Erythroblast (primary cell): ENCODE measurements at regions not wholly inside any gene's neighbourhood (a gene's known extent, or its start where the extent isn't known, plus 50 kb on each side); places are given as distances from the start of the nearest gene placed in this dataset.
"Not testable (repeated sequence)": the region's sequence is repeated elsewhere in the genome, so short reads cannot be mapped to it uniquely, and the experiment has no call there.

Experiments used
- DNase-seq, 2 experiments: peaks; one replicate each; lab custom pipeline; 2025; lab: John Stamatoyannopoulos, UW
- GATA1 ChIP-seq: IDR thresholded peaks from 2 replicates; pipeline ENCODE4 v1.6.1; 2011; ENCODE audit warnings: low read depth, mild to moderate bottlenecking, control low read depth, low read length, moderate library complexity
- POLR2A ChIP-seq: IDR thresholded peaks from 2 replicates; pipeline ENCODE4 v1.6.1; 2011; ENCODE audit warnings: mild to moderate bottlenecking, low read length

GRCh38 chr2:193841384-193842150 is 1646.8 kb upstream of the TMEFF2 start:
- no peak for DNase-seq

GRCh38 chr2:193837111-193837738 is 1642.5 kb upstream of the TMEFF2 start:
- DNase-seq = peak in 1 of 2 experiments; percentile 44
- no peak for TF ChIP-seq GATA1
- TF ChIP-seq POLR2A = no peak

More at GRCh38 chr2:193841384-193842150, 1646.8 kb upstream of the TMEFF2 start:
- TF ChIP-seq POLR2A (no peak), GATA1 (no peak)

GRCh38 chr2:193836424-193837006 is 1641.8 kb upstream of the TMEFF2 start:
- DNase-seq = not testable (repeated sequence)

- DNase-seq = not testable (repeated sequence)
These were observed 1639.2 kb upstream of the TMEFF2 start for GRCh38 chr2:193833895-193834294.

- DNase-seq = no peak
- TF ChIP-seq POLR2A = no peak
- no peak for TF ChIP-seq GATA1
These were observed 1629.7 kb upstream of the TMEFF2 start for GRCh38 chr2:193824474-193824873.

- no peak for DNase-seq
- TF ChIP-seq POLR2A (no peak), GATA1 (no peak)
These were observed 1624.2 kb upstream of the TMEFF2 start for GRCh38 chr2:193818801-193819499.

GRCh38 chr2:193816008-193816407 is 1621.3 kb upstream of the TMEFF2 start:
- TF ChIP-seq GATA1 = no peak
- no peak for DNase-seq

- no peak for TF ChIP-seq POLR2A
- no peak for TF ChIP-seq GATA1
- DNase-seq = no peak
These were observed 1615.8 kb upstream of the TMEFF2 start for GRCh38 chr2:193810533-193810932.

GRCh38 chr2:193808877-193809276 is 1614.1 kb upstream of the TMEFF2 start:
- TF ChIP-seq POLR2A (no peak), GATA1 (no peak)
- DNase-seq = no peak

GRCh38 chr2:193806088-193806774 is 1611.5 kb upstream of the TMEFF2 start:
- DNase-seq = no peak
- TF ChIP-seq GATA1 = no peak
- TF ChIP-seq POLR2A = no peak

- DNase-seq = no peak
- no peak for TF ChIP-seq POLR2A
- no peak for TF ChIP-seq GATA1
These were observed 1602.1 kb upstream of the TMEFF2 start for GRCh38 chr2:193796847-193797246.

- no peak for DNase-seq
These were observed 1599.2 kb upstream of the TMEFF2 start for GRCh38 chr2:193793914-193794313.

GRCh38 chr2:193783681-193784080 is 1588.9 kb upstream of the TMEFF2 start:
- no peak for DNase-seq
- no peak for TF ChIP-seq GATA1

More at GRCh38 chr2:193793914-193794313, 1599.2 kb upstream of the TMEFF2 start:
- TF ChIP-seq GATA1 (no peak), POLR2A (no peak)
